SU-DHL-6 (cell line): ENCODE measurements at regions not wholly inside any gene's neighbourhood (a gene's known extent, or its start where the extent isn't known, plus 50 kb on each side); places are given as distances from the start of the nearest gene placed in this dataset.

Source experiments
- H2AFZ ChIP-seq: fragments of 200-600 bp; sonication (generic); 2 replicates; pipeline ENCODE4 v1.6.1; 2014; ENCODE audit warnings: low read depth, mild to moderate bottlenecking, moderate library complexity, mixed read lengths, antibody characterized with exemption, low read length; ENCODE audit not compliant: severe bottlenecking
- H3F3A ChIP-seq: fragments of 200-600 bp; shearing (Covaris generic); 2 replicates; pipeline ENCODE4 v1.6.0; 2016; ENCODE audit warnings: antibody characterized with exemption, mild to moderate bottlenecking; ENCODE audit not compliant: insufficient read depth
- H3K27ac ChIP-seq: fragments of 200-600 bp; sonication (generic); 2 replicates; pipeline ENCODE4 v1.5.1; 2016; ENCODE audit warnings: low read depth, mild to moderate bottlenecking, low read length, moderate library complexity, mixed read lengths
- H3K27me3 ChIP-seq: fragments of 200-600 bp; sonication (generic), shearing (Covaris generic); 2 replicates; pipeline ENCODE4 v1.6.0; 2014; ENCODE audit warnings: mild to moderate bottlenecking, low read length
- H3K36me3 ChIP-seq: fragments of 200-600 bp; sonication (generic); 2 replicates; pipeline ENCODE4 v1.6.1; 2014; ENCODE audit warnings: mild to moderate bottlenecking, low read length, mixed read lengths
- H3K4me2 ChIP-seq: fragments of 300-600, 200-600 bp; shearing (Covaris generic), sonication (generic); 2 replicates; pipeline ENCODE4 v1.6.0; 2014; ENCODE audit warnings: low read length, low read depth, mild to moderate bottlenecking; ENCODE audit not compliant: poor library complexity, severe bottlenecking
- H3K4me3 ChIP-seq: fragments of 200-600 bp; sonication (generic); 2 replicates; pipeline ENCODE4 v1.5.1; 2014; ENCODE audit warnings: antibody characterized with exemption, low read length, mild to moderate bottlenecking, mixed read lengths; ENCODE audit not compliant: insufficient read depth, poor library complexity, severe bottlenecking
- H3K79me2 ChIP-seq: fragments of 200-600 bp; sonication (generic); 2 replicates; pipeline ENCODE4 v1.6.1; 2014; ENCODE audit warnings: mild to moderate bottlenecking, low read length, moderate library complexity; ENCODE audit not compliant: insufficient read depth
- H3K9ac ChIP-seq: fragments of 200-600 bp; sonication (generic); 2 replicates; pipeline ENCODE4 v1.7.0; 2014; ENCODE audit warnings: mild to moderate bottlenecking, low read length
- H3K9me2 ChIP-seq: fragments of 200-600 bp; sonication (generic); replicated peaks from 2 replicates; pipeline ENCODE4 v1.6.1; 2014; ENCODE audit warnings: low read length; ENCODE audit not compliant: insufficient read depth
- H3K9me3 ChIP-seq: fragments of 200-600 bp; sonication (generic); 2 replicates; pipeline ENCODE4 v1.6.1; 2014; ENCODE audit warnings: low read length, mixed read lengths; ENCODE audit not compliant: insufficient read depth
- H4K20me1 ChIP-seq: fragments of 200-600 bp; sonication (generic); 2 replicates; pipeline ENCODE4 v1.6.1; 2014; ENCODE audit warnings: low read depth, mild to moderate bottlenecking, antibody characterized with exemption, low read length, moderate library complexity, mixed read lengths
- EZH2phosphoT487 ChIP-seq: fragments of 200-600 bp; sonication (generic), shearing (Covaris generic); conservative IDR thresholded peaks from 2 replicates; pipeline ENCODE4 v1.6.1; 2018; ENCODE audit warnings: mild to moderate bottlenecking, antibody characterized with exemption, low read length, moderate library complexity, mixed read lengths
- TF ChIP-seq, protein P1 (sequence below): fragments of 200-600 bp; sonication (generic); IDR thresholded peaks from one replicate; pipeline ENCODE4 v1.5.1; 2017; ENCODE audit warnings: antibody characterized with exemption, mild to moderate bottlenecking, low read length, moderate library complexity; ENCODE audit not compliant: insufficient read depth, poor library complexity, severe bottlenecking

GRCh38 chr16:86723689-86724088 lies 145.3 kb downstream of the FOXL1 start:
- H3K9me2 ChIP-seq = no peaks in the 10 kb centered on the region
- H4K20me1 ChIP-seq = no peaks in the 10 kb centered on the region
- no peaks in the 10 kb centered on the region for H3F3A ChIP-seq
- no peak overlapping the region for H2AFZ ChIP-seq
- no peak overlapping the region for H3K4me2 ChIP-seq
- no peak overlapping the region for H3K9ac ChIP-seq
- H3K9me3 ChIP-seq = no peaks in the 10 kb centered on the region
- no peak overlapping the region for H3K27ac ChIP-seq
- H3K36me3 ChIP-seq = no peaks in the 10 kb centered on the region
- no peak overlapping the region for H3K4me3 ChIP-seq
- TF ChIP-seq, protein P1, sequence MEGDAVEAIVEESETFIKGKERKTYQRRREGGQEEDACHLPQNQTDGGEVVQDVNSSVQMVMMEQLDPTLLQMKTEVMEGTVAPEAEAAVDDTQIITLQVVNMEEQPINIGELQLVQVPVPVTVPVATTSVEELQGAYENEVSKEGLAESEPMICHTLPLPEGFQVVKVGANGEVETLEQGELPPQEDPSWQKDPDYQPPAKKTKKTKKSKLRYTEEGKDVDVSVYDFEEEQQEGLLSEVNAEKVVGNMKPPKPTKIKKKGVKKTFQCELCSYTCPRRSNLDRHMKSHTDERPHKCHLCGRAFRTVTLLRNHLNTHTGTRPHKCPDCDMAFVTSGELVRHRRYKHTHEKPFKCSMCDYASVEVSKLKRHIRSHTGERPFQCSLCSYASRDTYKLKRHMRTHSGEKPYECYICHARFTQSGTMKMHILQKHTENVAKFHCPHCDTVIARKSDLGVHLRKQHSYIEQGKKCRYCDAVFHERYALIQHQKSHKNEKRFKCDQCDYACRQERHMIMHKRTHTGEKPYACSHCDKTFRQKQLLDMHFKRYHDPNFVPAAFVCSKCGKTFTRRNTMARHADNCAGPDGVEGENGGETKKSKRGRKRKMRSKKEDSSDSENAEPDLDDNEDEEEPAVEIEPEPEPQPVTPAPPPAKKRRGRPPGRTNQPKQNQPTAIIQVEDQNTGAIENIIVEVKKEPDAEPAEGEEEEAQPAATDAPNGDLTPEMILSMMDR = no peak
- TF ChIP-seq EZH2phosphoT487 = no peak
- no peaks in the 10 kb centered on the region for H3K79me2 ChIP-seq
- no peaks in the 10 kb centered on the region for H3K27me3 ChIP-seq

GRCh38 chr16:86725401-86725800 lies 147.1 kb downstream of the FOXL1 start:
- H3K9me2 ChIP-seq = no peaks in the 10 kb centered on the region
- H3K36me3 ChIP-seq = no peaks in the 10 kb centered on the region
- H3K27me3 ChIP-seq = no peaks in the 10 kb centered on the region
- TF ChIP-seq, protein P1 = no peak
- TF ChIP-seq EZH2phosphoT487 = no peak
- H3K4me2 ChIP-seq = no peak overlapping the region
- no peak overlapping the region for H3K4me3 ChIP-seq
- no peaks in the 10 kb centered on the region for H3K9me3 ChIP-seq
- no peaks in the 10 kb centered on the region for H3F3A ChIP-seq
- H3K79me2 ChIP-seq = no peaks in the 10 kb centered on the region
- no peak overlapping the region for H3K27ac ChIP-seq
- no peak overlapping the region for H2AFZ ChIP-seq
- H4K20me1 ChIP-seq = no peaks in the 10 kb centered on the region
- no peak overlapping the region for H3K9ac ChIP-seq

DNA sequence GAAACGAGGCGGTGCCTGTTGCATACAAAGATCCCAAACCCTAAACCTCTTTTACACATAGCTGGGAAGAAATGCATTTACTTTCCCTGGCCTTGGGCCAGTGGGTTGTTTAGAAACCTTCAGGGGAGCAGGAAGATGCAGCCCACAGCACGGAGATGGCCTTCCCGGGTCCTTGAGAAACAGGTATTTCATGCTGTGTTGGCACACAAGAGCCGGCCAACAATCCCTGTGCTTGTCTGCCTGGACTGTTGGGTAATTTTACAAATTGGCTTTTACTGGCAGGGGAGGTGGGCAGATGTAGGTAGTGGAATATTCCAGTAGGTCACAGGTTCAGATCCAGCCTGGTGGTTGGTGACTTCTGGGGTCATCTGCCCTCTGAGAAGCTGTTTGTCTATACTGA lies 148.0 kb downstream of the FOXL1 start:
- Histone ChIP-seq H3K4me3 (no peak overlapping the region), H3K4me2 (no peak overlapping the region), H4K20me1 (no peaks in the 10 kb centered on the region), H3F3A (no peaks in the 10 kb centered on the region), H3K9me2 (no peaks in the 10 kb centered on the region), H3K27ac (no peak overlapping the region), H3K36me3 (no peaks in the 10 kb centered on the region), H3K79me2 (no peaks in the 10 kb centered on the region), H3K27me3 (no peaks in the 10 kb centered on the region), H3K9me3 (no peaks in the 10 kb centered on the region), H3K9ac (no peak overlapping the region), H2AFZ (no peak overlapping the region)
- TF ChIP-seq, protein P1 = no peak

DNA sequence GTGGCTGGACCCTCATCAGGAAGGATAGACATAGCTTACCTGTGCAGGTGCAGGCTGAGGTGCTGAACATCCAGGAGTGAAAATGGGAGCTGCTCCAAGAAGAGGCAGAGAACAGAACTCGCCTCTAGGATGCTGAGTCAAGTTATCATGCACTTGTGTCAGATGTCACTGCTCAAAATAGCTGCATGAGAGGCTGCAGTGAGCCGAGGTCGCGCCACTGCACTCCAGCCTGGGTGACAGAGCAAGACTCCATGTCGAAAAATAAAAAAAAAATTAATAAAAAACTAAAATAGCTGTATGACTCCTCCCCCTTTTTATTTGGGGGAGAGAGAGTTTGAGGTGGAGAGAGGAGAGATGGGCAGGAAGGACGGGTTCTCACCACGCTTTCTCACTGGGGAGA lies 148.8 kb downstream of the FOXL1 start:
- no peaks in the 10 kb centered on the region for H3K9me2 ChIP-seq
- no peak overlapping the region for H3K4me2 ChIP-seq
- no peaks in the 10 kb centered on the region for H3K9me3 ChIP-seq
- no peak overlapping the region for H3K9ac ChIP-seq
- no peak overlapping the region for H3K4me3 ChIP-seq
- no peak for TF ChIP-seq EZH2phosphoT487
- TF ChIP-seq, protein P1 = no peak
- no peaks in the 10 kb centered on the region for H3K79me2 ChIP-seq
- H4K20me1 ChIP-seq = no peaks in the 10 kb centered on the region
- no peaks in the 10 kb centered on the region for H3F3A ChIP-seq
- H3K36me3 ChIP-seq = no peaks in the 10 kb centered on the region
- no peak overlapping the region for H2AFZ ChIP-seq
- H3K27me3 ChIP-seq = no peaks in the 10 kb centered on the region
- no peak overlapping the region for H3K27ac ChIP-seq
